Gastroesophageal sphincter (tissue), 3 donors: ENCODE measurements at regions not wholly inside any gene's neighbourhood (a gene's known extent, or its start where the extent isn't known, plus 50 kb on each side); places are given as distances from the start of the nearest gene placed in this dataset.

Experiments
- POLR2A ChIP-seq, 2 donors: fragments of 450-650 bp; IDR thresholded peaks; one replicate each; pipeline ENCODE4 v1.6.1; 2017; ENCODE audit warnings: antibody characterized with exemption in 2 of 2, mild to moderate bottlenecking in 2 of 2, moderate library complexity in 1 of 2
- POLR2AphosphoS5 ChIP-seq: sonication (generic); formaldehyde crosslinking; IDR thresholded peaks from one replicate; pipeline ENCODE4 v1.6.1; 2017; ENCODE audit warnings: antibody characterized with exemption
- TF ChIP-seq, protein P1 (sequence below), 4 experiments: fragments of 200-600 bp in 2 of 4; fragments of 450-650 bp in 2 of 4; sonication (generic) in 1 of 4; IDR thresholded peaks; one replicate each; pipeline ENCODE4 v1.5.1; 2017 to 2019; ENCODE audit warnings: antibody characterized with exemption in 4 of 4, mild to moderate bottlenecking in 2 of 4, moderate library complexity in 2 of 4

DNA sequence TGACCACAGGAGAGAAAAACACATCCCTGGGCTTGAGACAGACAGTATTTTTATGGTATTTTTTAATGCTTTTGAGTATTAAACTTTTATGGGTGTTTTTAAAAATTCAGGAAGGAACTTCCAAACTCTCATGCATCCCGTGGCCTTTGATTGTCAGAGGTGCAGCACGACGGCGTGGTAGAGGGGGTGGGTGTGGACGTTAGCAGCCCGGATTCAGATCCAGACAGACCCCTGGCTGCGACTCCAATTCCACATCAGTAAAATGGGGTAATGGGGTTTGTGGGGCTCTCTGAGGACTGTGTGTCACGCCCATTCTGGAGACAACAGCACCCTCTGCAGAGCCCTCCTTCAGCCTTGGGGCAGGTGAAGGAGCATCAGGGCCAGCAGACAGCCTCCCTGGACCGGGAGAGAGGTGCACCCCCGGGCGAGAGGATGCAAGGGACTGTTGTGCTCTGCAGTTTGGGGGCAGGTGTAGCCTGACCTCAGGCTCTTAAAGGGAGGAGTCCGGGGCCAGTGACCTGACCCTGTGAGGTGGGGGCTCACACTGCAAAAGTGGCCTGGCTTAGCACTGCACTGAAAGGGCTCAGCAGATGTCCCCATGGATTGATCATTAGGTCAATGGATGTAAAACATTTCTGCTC, 1024.3 kb downstream of the TBC1D22A start:
- no peak for TF ChIP-seq POLR2A (IDR thresholded peaks at IDR 0.05)
- TF ChIP-seq, protein P1, sequence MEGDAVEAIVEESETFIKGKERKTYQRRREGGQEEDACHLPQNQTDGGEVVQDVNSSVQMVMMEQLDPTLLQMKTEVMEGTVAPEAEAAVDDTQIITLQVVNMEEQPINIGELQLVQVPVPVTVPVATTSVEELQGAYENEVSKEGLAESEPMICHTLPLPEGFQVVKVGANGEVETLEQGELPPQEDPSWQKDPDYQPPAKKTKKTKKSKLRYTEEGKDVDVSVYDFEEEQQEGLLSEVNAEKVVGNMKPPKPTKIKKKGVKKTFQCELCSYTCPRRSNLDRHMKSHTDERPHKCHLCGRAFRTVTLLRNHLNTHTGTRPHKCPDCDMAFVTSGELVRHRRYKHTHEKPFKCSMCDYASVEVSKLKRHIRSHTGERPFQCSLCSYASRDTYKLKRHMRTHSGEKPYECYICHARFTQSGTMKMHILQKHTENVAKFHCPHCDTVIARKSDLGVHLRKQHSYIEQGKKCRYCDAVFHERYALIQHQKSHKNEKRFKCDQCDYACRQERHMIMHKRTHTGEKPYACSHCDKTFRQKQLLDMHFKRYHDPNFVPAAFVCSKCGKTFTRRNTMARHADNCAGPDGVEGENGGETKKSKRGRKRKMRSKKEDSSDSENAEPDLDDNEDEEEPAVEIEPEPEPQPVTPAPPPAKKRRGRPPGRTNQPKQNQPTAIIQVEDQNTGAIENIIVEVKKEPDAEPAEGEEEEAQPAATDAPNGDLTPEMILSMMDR (IDR thresholded peaks at IDR 0.05) = no peak
- TF ChIP-seq POLR2AphosphoS5 = no peak
